HG03571 (cell line): ENCODE measurements at regions not wholly inside any gene's neighbourhood (a gene's known extent, or its start where the extent isn't known, plus 50 kb on each side); places are given as distances from the start of the nearest gene placed in this dataset.
A peak's percentile ranks its signal among the peaks of the same experiment; 100 is the strongest.
"Not testable (repeated sequence)": the region's sequence is repeated elsewhere in the genome, so short reads cannot be mapped to it uniquely, and the experiment has no call there.

ENCODE experiments used
- ATAC-seq: cut with Tn5 transposase; IDR thresholded peaks from one replicate; pipeline ENCODE4 v1.9.1; 2021; ENCODE audit not compliant: unreplicated experiment

GRCh38 chr6:153984811-153985210, 54.2 kb upstream of the OPRM1 start:
- no peak for ATAC-seq

- ATAC-seq, result no peak
These were observed 58.9 kb upstream of the OPRM1 start for GRCh38 chr6:153980171-153980570.

GRCh38 chr6:153978911-153979548, 60.0 kb upstream of the OPRM1 start:
- not testable (repeated sequence) for ATAC-seq

- no peak for ATAC-seq
These were observed 61.9 kb upstream of the OPRM1 start for GRCh38 chr6:153976921-153977693.

- no peak for ATAC-seq
These were observed 73.0 kb upstream of the OPRM1 start for GRCh38 chr6:153966001-153966400.

GRCh38 chr6:153963352-153963751, 75.7 kb upstream of the OPRM1 start:
- ATAC-seq, result no peak

GRCh38 chr6:153962555-153962954, 76.5 kb upstream of the OPRM1 start:
- no peak for ATAC-seq

GRCh38 chr6:153960741-153961140, 78.3 kb upstream of the OPRM1 start:
- ATAC-seq, result no peak

GRCh38 chr6:153960281-153960680, 78.8 kb upstream of the OPRM1 start:
- no peak for ATAC-seq

- no peak for ATAC-seq
These were observed 79.8 kb upstream of the OPRM1 start for GRCh38 chr6:153959276-153959675.

- ATAC-seq, result no peak
These were observed 80.2 kb upstream of the OPRM1 start for GRCh38 chr6:153958860-153959259.

- ATAC-seq, result peak; percentile 96
These were observed 81.6 kb upstream of the OPRM1 start for GRCh38 chr6:153957394-153957793.

GRCh38 chr6:153956808-153957207, 82.2 kb upstream of the OPRM1 start:
- no peak for ATAC-seq

- no peak for ATAC-seq
These were observed 89.4 kb upstream of the OPRM1 start for GRCh38 chr6:153949616-153950015.

- ATAC-seq, result no peak
These were observed 91.1 kb upstream of the OPRM1 start for GRCh38 chr6:153947808-153948447.

GRCh38 chr6:153944201-153944600, 94.8 kb upstream of the OPRM1 start:
- ATAC-seq, result no peak

- ATAC-seq, result peak; percentile 60
These were observed 96.7 kb upstream of the OPRM1 start for GRCh38 chr6:153942361-153942760.

GRCh38 chr6:153941768-153942167, 97.3 kb upstream of the OPRM1 start:
- ATAC-seq, result no peak

GRCh38 chr6:153938876-153939275, 100.2 kb upstream of the OPRM1 start:
- ATAC-seq, result no peak

GRCh38 chr6:153931431-153931830, 107.6 kb upstream of the OPRM1 start:
- no peak for ATAC-seq

GRCh38 chr6:153927867-153928266, 111.2 kb upstream of the OPRM1 start:
- no peak for ATAC-seq
